DMS 273 treated with DMSO at 0.1 percent for 48 hours (cell line): ENCODE measurements at regions not wholly inside any gene's neighbourhood (a gene's known extent, or its start where the extent isn't known, plus 50 kb on each side); places are given as distances from the start of the nearest gene placed in this dataset.

Source experiments
- DNase-seq: peaks from one replicate; lab custom pipeline; 2025; lab: John Stamatoyannopoulos, UW

DNA sequence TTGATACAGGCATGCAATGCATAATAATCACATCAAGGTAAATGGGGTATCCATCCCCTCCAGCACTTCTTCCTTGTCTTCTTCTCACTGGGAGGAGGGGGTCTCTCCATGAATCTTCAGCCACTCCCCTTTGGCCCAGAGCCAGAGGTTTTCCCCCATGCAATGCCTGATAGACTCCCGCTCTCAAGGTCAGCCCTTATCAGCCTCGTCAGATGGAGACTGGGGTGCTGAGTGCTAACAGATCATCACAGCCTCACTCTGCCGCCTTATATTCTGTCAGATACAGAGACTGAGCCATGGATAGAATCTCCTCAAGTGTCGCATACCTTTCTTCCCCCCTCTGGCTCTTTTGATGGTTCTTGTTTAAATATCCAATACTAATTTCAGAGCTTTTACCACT lies 503.1 kb downstream of the AACS start:
- no peak for DNase-seq

GRCh38 chr12:125573271-125573670 lies 508.0 kb downstream of the AACS start:
- no peak for DNase-seq

- DNase-seq = no peak
These were observed 512.1 kb downstream of the AACS start for GRCh38 chr12:125577334-125577733.

DNA sequence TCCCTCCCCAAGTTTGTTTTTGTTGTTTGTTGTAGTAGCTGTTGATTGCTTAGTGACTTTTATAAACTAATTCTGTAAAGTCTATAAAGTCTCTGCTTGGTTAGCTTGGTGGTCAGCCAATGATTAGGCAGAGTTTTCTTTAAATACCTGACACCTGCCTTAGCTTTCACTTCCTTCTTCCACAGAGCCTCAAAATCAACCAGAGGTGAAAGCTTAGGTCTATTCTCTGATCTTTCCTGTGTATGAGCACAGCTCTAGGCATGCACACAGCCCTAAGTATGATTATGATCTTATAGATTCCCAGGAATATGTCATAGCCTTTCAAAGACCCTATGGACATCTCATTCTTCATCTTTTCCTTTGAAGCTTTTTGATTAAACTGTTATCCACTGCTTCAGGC lies 514.7 kb downstream of the AACS start:
- no peak for DNase-seq

- DNase-seq = no peak
These were observed 517.8 kb downstream of the AACS start for GRCh38 chr12:125583071-125583470.

DNA sequence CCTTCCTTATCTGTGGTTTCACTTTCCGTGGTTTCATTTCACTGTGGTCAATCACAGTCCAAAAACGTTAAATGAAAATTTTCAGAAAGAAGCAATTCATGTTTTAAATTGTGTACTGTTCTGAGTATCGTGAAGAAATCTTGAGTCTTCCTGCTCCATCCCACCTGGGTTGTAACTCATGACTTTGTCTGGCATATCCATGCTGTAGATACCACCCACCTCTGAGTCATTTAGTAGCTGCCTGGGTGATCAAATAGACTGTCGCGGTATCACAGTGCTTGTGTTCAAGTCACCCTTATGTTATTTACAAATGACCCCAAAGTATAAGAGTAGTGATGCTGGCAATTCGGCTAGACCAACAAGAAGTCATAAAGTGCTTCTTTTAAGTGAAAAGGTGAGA lies 521.2 kb downstream of the AACS start:
- no peak for DNase-seq

DNA sequence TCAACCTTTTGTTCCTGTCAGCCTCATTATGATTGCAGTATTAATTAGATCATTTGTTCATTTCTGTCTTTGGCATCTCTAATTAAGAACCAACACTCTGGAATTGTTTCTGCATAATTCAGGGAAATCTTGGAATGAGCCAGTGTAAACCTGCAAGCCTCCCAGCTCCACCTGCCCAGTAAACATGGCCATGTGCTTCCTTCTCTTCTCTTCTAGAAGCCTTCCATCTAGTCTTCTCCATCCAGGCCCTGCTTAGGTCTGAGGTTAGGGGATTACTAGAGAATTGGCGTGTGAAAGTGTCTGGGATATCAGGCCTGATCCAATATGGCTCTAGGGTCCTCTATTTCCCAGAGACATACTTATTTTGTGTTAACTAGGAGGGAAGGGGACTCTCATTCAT lies 528.0 kb downstream of the AACS start:
- DNase-seq = no peak

DNA sequence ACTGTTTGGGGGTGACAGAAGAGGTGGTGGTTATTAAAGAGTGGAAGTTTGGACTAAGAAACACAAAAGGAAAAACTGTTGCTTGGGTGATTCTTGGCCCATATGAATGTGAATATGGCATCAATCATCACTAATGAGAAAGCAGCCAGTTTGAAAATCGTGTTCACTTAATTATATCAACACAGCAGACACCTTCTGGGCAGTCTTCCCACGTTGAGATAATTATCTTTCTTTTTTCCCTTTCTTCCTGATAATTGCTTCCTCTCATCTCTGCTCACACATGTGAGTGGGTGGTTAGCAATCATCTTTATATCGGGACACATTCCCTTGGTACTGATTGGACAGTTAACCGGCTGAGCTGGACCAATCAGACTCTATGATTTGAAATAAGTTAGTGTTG lies 539.7 kb downstream of the AACS start:
- no peak for DNase-seq

- no peak for DNase-seq
These were observed 541.1 kb downstream of the AACS start for GRCh38 chr12:125606312-125606711.

DNA sequence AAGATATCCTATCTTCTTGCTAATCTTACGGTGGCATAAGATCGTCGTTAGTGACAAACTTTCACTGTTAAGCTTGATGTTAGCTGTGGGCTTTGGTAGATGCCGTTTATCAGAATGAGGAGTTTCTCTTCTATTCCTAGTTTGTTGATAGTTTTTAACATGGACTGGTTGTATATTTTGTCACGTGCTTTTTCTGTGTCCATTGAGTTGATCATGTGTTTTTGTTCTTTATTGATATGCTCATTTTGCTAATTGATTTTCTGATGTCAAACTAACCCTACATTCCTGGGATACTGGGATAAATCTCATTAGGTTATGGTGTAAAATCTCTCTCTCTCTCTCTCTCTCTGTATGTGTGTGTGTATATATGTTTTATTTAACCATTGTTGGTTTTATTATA lies 545.1 kb downstream of the AACS start:
- DNase-seq = no peak

DNA sequence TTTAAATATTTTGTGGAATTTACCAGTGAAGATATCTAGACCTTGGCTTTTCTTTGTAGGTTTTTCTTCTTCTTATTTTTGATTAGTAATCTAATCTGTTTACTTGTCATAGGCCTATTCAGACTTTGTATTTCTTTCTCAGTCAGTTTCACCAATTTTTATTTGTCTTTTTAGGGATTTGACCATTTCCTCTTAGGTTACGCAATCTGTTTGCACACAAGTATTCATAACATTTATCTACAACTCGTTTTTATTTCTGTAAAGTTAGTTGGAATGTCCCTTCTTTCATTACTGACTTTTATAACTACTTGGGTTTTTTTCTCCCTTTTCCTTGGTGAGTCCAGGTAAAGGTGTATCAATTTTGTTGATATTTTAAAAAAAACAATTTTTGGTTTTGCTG lies 545.7 kb downstream of the AACS start:
- no peak for DNase-seq

GRCh38 chr12:125614058-125614457 lies 548.8 kb downstream of the AACS start:
- no peak for DNase-seq

DNA sequence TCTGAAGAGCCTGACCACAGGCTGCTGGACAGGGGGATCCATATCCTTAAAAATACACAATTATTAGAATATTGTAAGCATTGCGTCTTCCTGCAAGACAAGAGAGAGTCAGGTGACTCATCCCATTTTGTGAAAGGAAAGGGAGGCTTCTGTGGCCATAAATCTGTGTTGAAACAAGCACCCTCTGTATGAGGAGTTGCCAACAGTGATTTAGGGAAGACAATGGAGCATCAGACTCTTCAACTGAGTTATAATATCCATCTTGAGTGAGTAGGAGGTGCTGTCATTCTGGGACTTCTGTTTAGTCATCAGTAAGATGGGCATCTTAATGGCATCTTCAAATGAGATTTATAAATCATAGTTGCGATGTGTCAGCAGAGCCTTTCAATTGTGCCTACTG lies 554.5 kb downstream of the AACS start:
- no peak for DNase-seq

DNA sequence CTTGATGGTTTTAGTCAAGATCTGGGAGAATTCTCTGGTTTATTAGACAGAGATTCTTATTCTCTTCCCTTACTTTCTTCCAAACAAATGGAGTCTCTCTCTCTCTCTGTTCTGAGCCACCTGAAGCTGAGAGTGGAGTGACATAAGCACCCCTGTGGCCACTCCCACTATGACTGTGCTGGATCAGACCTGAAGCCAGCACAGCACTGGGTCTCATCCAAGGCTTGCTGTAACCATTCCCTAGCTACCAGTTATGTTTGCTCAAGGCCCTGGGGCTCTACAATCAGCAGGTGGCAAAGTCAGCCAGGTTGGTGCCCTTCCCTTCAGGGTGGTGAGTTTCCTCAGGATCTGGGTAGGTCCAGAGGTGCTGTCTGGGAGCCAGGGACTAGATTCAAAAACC lies 568.5 kb downstream of the AACS start:
- no peak for DNase-seq

GRCh38 chr12:125634813-125635212 lies 569.6 kb downstream of the AACS start:
- no peak for DNase-seq

DNA sequence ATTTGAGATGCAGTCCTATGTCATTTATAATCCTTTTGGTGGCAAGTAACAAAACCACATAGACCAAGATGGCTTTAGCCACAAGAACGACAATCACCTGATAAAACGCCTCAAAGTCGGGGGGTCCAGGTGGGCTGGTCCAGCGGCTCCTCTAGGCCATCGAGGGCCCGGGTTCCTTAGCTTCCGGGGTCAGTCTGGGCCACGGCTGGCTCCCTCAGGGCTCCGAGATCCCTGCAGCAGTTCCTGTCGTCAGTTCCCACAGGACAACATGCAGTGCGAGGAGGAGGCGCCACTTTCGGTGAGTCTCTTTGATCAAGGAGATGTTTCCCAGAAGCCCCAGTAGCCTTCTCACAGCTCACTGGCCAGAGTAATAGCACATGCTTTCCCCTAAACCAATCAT lies 574.6 kb downstream of the AACS start:
- no peak for DNase-seq

DNA sequence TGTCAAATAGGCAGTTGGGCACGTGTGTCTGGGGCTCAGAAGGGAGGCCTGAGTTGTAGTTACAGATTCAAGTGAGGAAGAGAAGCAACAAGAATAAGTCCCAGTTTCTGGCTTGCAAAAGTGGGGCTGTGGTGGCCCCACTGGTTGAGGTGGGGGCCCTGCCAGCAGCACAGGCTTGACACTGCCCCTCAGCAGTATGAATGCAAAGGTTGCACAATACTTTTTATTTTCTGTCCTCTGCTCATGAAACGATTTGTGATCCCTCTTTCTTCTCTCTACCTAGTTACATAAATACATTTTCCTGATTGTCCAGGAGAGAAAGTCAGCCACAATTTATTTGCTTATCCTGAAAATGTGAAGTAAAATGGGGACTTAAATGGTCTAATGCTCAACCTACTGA lies 577.8 kb downstream of the AACS start:
- DNase-seq = no peak

GRCh38 chr12:125645724-125646123 lies 580.5 kb downstream of the AACS start:
- no peak for DNase-seq

DNA sequence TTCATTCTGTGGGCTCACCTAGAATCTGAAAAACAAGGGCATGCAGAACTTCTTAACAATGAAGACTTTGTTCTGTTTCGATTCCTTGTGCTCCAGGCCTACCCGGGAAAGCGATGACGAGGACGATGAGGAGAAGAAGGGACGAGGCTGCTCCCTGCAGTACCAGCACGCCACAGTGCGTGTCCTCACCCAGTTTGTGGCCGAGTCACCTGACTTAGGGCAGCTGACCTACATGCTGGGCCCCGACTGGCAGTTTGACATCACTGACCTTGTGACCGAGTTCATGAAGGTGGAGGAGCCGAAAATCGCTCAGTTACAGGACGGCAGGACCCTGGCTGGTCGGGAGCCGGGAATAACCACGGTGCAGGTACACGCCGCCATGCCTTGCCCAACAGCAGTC lies 585.4 kb downstream of the AACS start:
- DNase-seq = no peak

DNA sequence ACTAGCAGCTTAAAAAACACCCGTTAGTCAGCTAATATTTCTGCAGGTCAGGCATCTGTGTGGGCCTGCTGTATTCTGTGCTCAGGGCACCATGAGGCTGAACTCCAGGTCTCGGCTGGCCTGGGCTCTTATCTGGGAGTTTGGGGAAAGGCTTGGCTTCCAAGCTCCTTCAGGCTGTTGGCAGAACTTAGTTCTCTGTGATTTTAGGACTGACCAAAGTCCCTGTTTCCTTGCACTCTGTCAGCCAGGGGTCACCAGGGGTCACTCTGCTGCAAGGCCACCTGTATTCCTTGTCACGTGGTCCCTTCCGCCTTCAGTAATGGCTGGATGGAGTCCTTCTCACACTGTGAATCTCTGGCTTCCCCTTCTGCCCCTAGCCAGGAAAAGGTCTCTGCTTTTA lies 586.4 kb downstream of the AACS start:
- DNase-seq = no peak

DNA sequence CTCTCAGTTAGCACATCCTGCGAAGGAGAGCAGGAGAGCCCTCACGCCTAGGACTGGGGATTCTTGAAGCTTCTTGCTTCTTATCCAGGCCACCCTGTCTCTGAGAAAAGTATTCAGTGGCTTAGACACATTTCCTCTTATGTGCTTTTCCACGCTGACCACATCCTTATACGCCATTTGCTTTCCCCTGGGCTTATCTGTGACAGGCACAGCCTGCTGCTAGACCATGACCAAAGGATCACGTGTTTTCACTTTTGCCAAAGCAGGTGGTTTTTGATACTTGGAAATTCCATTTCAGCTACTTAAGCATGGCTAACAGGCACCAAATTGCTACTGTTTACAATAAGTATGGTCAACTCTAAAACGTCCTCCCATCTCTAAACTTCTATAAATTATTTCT lies 587.4 kb downstream of the AACS start:
- no peak for DNase-seq

DNA sequence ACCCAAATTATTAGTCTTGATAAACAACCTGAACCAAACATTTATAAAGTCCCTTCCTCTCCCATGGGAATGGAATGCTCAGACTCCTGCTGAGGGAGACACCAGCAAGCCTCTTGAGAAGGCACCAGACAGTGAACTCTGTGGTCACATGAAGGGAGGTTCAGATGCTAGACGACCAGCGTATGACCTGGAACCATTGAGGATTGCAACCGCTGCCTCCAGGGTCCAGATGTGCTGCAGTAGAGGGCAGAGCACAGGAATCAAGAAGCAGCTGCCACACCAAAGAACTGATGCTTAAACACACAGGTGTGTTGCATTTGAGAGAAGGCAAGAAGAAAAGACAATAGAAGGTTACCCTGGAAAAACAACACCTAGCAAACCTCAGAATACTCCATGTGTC lies 592.4 kb downstream of the AACS start:
- DNase-seq = no peak

DNA sequence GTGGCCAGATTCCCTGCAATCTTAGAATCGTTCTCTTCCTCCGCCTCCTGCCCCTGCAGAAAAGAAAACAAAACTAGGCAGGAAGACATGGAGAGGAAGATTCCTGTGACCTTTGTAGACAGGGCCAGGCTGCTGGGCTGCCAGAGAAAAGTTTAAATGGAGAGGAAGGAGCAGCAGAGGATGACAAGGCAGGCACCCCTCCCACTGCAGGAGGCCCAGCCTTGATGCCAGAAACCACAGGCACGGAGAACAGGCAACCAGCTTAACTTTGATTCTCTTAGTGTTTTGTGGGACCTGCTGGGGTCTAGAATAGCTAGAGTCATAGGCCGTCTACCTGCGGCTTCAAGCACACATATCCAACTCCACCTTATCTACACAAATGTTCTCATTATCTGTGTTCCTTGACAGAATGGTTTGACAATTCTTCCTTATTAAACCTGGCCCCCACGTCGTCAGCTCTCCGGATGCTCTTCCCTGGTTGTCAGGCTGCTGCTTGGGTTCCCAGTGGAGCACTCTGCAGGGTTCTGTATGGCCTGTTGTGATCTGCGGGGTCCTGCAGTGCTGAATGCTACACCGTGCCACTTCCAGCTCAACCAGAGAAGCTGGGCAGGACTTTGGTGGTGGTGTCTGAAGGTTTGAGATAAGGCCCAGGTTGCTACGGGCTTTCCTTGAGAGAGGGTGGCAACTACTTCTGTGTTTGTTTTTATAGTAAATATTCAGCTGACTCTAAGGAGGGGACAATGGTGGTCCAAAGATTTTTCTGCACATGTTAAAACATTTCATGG lies 609.5 kb downstream of the AACS start:
- DNase-seq = no peak

GRCh38 chr12:125676366-125676765 lies 611.1 kb downstream of the AACS start:
- DNase-seq = no peak

DNA sequence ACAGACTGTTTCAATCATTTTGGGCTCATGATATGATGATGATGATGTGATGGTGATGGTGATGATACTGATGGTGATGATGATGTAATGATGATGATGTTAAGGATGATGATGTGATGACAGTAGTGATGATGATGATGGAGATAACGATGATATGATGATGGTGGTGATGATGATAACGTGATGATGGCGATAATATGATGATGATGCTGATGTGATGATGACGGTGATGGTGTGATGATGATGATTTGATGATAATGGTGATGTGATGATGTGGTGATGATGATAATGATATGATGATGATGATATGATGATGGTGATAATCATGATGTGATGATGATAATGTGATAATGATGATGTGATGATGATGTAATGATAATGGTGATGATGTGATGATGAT lies 612.6 kb downstream of the AACS start:
- DNase-seq = no peak
